ENCODE measurements at regions not wholly inside any gene's neighbourhood (a gene's known extent, or its start where the extent isn't known, plus 50 kb on each side); places are given as distances from the start of the nearest gene placed in this dataset.

DNA sequence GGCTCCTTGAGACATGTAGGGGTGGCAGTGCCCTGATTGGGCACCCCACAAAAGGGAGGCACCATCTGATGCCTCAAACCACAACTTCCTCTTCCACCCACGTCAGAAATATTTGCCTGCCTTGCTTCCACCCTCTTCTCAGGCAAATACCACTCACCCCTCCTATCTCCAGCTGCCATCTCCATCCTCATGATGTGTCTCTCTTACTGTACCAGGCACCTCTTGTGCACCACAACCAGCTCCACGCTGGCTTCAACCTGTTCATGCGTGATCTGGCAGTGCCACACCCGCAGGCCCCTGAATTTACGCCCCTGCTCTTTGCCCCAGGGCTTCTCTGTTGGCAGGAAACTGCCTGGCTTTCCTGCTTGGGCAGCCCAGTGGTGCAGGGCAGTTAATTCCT, 87.8 kb upstream of the HSPA9 start:
- TF ChIP-seq, protein P1, sequence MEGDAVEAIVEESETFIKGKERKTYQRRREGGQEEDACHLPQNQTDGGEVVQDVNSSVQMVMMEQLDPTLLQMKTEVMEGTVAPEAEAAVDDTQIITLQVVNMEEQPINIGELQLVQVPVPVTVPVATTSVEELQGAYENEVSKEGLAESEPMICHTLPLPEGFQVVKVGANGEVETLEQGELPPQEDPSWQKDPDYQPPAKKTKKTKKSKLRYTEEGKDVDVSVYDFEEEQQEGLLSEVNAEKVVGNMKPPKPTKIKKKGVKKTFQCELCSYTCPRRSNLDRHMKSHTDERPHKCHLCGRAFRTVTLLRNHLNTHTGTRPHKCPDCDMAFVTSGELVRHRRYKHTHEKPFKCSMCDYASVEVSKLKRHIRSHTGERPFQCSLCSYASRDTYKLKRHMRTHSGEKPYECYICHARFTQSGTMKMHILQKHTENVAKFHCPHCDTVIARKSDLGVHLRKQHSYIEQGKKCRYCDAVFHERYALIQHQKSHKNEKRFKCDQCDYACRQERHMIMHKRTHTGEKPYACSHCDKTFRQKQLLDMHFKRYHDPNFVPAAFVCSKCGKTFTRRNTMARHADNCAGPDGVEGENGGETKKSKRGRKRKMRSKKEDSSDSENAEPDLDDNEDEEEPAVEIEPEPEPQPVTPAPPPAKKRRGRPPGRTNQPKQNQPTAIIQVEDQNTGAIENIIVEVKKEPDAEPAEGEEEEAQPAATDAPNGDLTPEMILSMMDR (conservative IDR thresholded peaks at IDR 0.05; ENCODE audit: low read depth, low read length) = no peak
- TF ChIP-seq POLR2A (IDR thresholded peaks at IDR 0.05; ENCODE audit: low read depth, low read length) (no peak), BHLHE40 (IDR thresholded peaks at IDR 0.05; ENCODE audit: low read depth, low read length) (no peak), CEBPB (IDR thresholded peaks at IDR 0.05; ENCODE audit: low read depth, low read length) (no peak), MAZ (IDR thresholded peaks at IDR 0.05; ENCODE audit: borderline replicate concordance, low read depth, low read length) (no peak), RAD21 (IDR thresholded peaks at IDR 0.05; ENCODE audit: low read length) (no peak), RFX5 (IDR thresholded peaks at IDR 0.05; ENCODE audit: low read depth, low read length) (no peak), SMC3 (IDR thresholded peaks at IDR 0.05; ENCODE audit: low read depth, low read length) (no peak), MXI1 (IDR thresholded peaks at IDR 0.05; ENCODE audit: borderline replicate concordance, low read depth, low read length) (no peak), RCOR1 (IDR thresholded peaks at IDR 0.05; ENCODE audit: insufficient replicate concordance, low read length) (no peak), CHD1 (IDR thresholded peaks at IDR 0.05; ENCODE audit: low read depth, low read length) (no peak)
- TF ChIP-seq, protein P2, sequence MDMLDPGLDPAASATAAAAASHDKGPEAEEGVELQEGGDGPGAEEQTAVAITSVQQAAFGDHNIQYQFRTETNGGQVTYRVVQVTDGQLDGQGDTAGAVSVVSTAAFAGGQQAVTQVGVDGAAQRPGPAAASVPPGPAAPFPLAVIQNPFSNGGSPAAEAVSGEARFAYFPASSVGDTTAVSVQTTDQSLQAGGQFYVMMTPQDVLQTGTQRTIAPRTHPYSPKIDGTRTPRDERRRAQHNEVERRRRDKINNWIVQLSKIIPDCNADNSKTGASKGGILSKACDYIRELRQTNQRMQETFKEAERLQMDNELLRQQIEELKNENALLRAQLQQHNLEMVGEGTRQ (IDR thresholded peaks at IDR 0.05; ENCODE audit: low read depth, low read length) = no peak
- TF ChIP-seq, protein P3, sequence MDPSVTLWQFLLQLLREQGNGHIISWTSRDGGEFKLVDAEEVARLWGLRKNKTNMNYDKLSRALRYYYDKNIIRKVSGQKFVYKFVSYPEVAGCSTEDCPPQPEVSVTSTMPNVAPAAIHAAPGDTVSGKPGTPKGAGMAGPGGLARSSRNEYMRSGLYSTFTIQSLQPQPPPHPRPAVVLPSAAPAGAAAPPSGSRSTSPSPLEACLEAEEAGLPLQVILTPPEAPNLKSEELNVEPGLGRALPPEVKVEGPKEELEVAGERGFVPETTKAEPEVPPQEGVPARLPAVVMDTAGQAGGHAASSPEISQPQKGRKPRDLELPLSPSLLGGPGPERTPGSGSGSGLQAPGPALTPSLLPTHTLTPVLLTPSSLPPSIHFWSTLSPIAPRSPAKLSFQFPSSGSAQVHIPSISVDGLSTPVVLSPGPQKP (IDR thresholded peaks at IDR 0.05; ENCODE audit: borderline replicate concordance, low read depth, low read length) = no peak

Measured in IMR-90 (cell line).